H1 (cell line): ENCODE measurements at regions not wholly inside any gene's neighbourhood (a gene's known extent, or its start where the extent isn't known, plus 50 kb on each side); places are given as distances from the start of the nearest gene placed in this dataset.

ENCODE experiments used
- ATF3 ChIP-seq: IDR thresholded peaks from 2 replicates; pipeline ENCODE4 v1.6.1; 2011; ENCODE audit warnings: low read depth, mild to moderate bottlenecking, low read length; ENCODE audit not compliant: insufficient read depth
- JUN ChIP-seq: IDR thresholded peaks from 2 replicates; pipeline ENCODE4 v1.6.1; 2011; ENCODE audit warnings: low read depth, mild to moderate bottlenecking, improper control_type of control experiment, low read length
- RAD21 ChIP-seq, 2 experiments: IDR thresholded peaks in 1 of 2; conservative IDR thresholded peaks in 1 of 2; 2 replicates each; pipeline ENCODE4 v1.6.1; 2011; ENCODE audit warnings: low read depth in 2 of 2, low read length in 2 of 2, improper control_type of control experiment in 1 of 2, inconsistent platforms in 1 of 2, mild to moderate bottlenecking in 1 of 2, moderate library complexity in 1 of 2
- SAP30 ChIP-seq: fragments of 300-600 bp; sonication (generic); IDR thresholded peaks from 2 replicates; pipeline ENCODE4 v1.7.1; 2012; ENCODE audit warnings: low read length, moderate library complexity, mild to moderate bottlenecking, inconsistent platforms; ENCODE audit not compliant: insufficient read depth, insufficient replicate concordance
- SIRT6 ChIP-seq: IDR thresholded peaks from one replicate; pipeline ENCODE4 v1.7.1; 2012; ENCODE audit warnings: low read length, inconsistent platforms

DNA sequence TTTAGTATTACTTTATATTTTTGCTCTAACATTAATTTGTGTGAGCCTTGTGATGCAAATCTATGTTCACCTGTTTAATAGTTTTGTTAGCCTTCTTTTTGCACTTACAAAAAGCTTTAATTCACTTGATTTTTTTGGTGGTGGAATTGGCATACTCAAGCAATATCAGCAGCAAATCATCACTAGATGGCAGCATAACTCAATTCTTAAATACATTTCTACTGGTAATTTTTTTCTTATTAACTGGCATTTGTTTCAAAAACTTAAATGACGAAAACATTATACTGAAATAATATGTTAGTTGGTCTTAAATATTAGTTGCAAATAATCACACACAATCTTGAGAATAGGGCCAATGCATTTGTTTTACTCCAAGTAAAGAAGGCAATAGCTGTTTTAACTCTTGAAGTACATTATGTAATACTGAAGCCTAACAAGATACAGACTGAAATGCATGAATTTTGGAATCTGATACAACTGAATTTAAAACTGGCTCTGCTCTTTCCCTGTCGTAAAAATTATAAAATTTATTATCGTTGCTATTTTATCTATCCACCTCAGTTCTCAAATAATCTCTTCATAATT, 151.5 kb downstream of the ATXN7L3B start (continued):
- TF ChIP-seq SAP30 (no peak), SIRT6 (no peak), JUN (no peak), RAD21 (IDR thresholded peaks at IDR 0.05 in 1 of 2, conservative IDR thresholded peaks at IDR 0.05 in 1 of 2; ENCODE audit: low read depth in 2 of 2, low read length in 2 of 2) (peak; percentile 58 to 63), ATF3 (no peak)
